GM19324 (cell line): ENCODE measurements at regions not wholly inside any gene's neighbourhood (a gene's known extent, or its start where the extent isn't known, plus 50 kb on each side); places are given as distances from the start of the nearest gene placed in this dataset.

Experiments used
- ATAC-seq: cut with Tn5 transposase; IDR thresholded peaks from one replicate; pipeline ENCODE4 v1.9.1; 2021; ENCODE audit warnings: mild to moderate bottlenecking, moderate library complexity; ENCODE audit not compliant: unreplicated experiment, low FRiP score

GRCh38 chr6:113160306-113161017, 696.7 kb upstream of the MARCKS start:
- no peak for ATAC-seq

GRCh38 chr6:113161018-113161315, 696.2 kb upstream of the MARCKS start:
- no peak for ATAC-seq

- ATAC-seq: no peak
Observed at GRCh38 chr6:113162739-113163138, 694.4 kb upstream of the MARCKS start.

GRCh38 chr6:113168057-113168456, 689.1 kb upstream of the MARCKS start:
- ATAC-seq: no peak

- no peak for ATAC-seq
Observed at GRCh38 chr6:113169484-113169883, 687.7 kb upstream of the MARCKS start.

GRCh38 chr6:113170454-113170853, 686.7 kb upstream of the MARCKS start:
- no peak for ATAC-seq

GRCh38 chr6:113171882-113172281, 685.3 kb upstream of the MARCKS start:
- no peak for ATAC-seq

- ATAC-seq: no peak
Observed at GRCh38 chr6:113172531-113172966, 684.6 kb upstream of the MARCKS start.

- ATAC-seq: no peak
Observed at GRCh38 chr6:113178349-113178748, 678.8 kb upstream of the MARCKS start.

GRCh38 chr6:113181164-113181563, 676.0 kb upstream of the MARCKS start:
- ATAC-seq: no peak

- no peak for ATAC-seq
Observed at GRCh38 chr6:113182370-113183141, 674.6 kb upstream of the MARCKS start.

GRCh38 chr6:113184291-113184690, 672.9 kb upstream of the MARCKS start:
- no peak for ATAC-seq

GRCh38 chr6:113184736-113185135, 672.4 kb upstream of the MARCKS start:
- ATAC-seq: no peak

GRCh38 chr6:113185299-113185698, 671.8 kb upstream of the MARCKS start:
- no peak for ATAC-seq

GRCh38 chr6:113187661-113188060, 669.5 kb upstream of the MARCKS start:
- ATAC-seq: no peak

GRCh38 chr6:113188962-113189361, 668.2 kb upstream of the MARCKS start:
- no peak for ATAC-seq

GRCh38 chr6:113190170-113190569, 667.0 kb upstream of the MARCKS start:
- no peak for ATAC-seq

- no peak for ATAC-seq
Observed at GRCh38 chr6:113194090-113194489, 663.1 kb upstream of the MARCKS start.

GRCh38 chr6:113202852-113203714, 654.1 kb upstream of the MARCKS start:
- no peak for ATAC-seq

- no peak for ATAC-seq
Observed at GRCh38 chr6:113203715-113204110, 653.4 kb upstream of the MARCKS start.

- ATAC-seq: no peak
Observed at GRCh38 chr6:113205553-113205952, 651.6 kb upstream of the MARCKS start.
